Stimulated activated CD4-positive, alpha-beta T cell treated with anti-CD3 and anti-CD28 coated beads, TNF-alpha, amount 100 ng/mL, for 24 hours (primary cell): ENCODE measurements at regions not wholly inside any gene's neighbourhood (a gene's known extent, or its start where the extent isn't known, plus 50 kb on each side); places are given as distances from the start of the nearest gene placed in this dataset.
"Not testable (repeated sequence)": the region's sequence is repeated elsewhere in the genome, so short reads cannot be mapped to it uniquely, and the experiment has no call there.

ENCODE experiments used
- DNase-seq, 3 experiments: peaks; one replicate each; pipeline ENCODE4 v3.0.0-alpha.2; 2020; ENCODE audit warnings: low read depth in 3 of 3

DNA sequence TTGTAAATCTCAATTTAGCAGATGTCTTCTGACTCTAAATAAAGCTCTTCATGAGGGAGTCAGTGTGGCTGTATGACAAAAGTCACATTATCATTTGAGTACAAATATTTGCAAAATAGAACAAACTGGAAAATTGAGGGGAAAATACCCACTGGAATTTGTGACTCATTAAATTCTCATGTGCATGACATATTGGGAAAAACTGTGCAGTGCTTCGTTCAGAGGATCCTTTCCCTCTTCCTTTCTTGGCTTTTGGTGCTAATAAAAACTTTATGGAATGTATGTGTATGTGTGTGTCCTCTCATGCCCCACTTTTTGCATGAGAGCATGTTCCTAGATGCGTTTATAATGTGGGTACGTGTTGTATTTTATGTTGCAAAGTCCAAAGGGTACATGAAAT is 267.8 kb downstream of the KTN1 start:
- no peak for DNase-seq

- no peak for DNase-seq
Observed at GRCh38 chr14:55848964-55849363, 269.0 kb downstream of the KTN1 start.

- no peak for DNase-seq
Observed at GRCh38 chr14:55849833-55850232, 268.4 kb upstream of the PELI2 start.

DNA sequence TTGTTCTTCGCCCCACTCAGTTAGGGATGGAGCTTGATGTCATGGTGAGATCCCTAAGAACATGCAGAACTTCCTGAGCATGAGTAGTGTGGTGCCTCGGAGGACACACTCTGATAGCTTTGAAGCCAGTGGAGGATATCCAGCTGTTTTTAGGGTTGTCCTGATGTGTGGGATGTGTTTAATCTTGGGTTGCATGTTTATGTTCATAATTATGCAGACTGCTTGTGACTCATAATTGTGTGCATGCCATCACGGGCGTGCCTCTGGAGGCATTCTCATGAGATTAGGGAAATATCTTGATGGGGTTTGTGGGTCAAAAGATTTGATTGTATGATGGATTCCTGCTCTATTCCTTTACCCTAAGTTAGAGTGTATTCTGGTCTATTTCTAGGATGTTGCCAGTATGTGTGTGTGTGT is 267.4 kb upstream of the PELI2 start:
- no peak for DNase-seq

- DNase-seq, result no peak
Observed at GRCh38 chr14:55851301-55851700, 266.9 kb upstream of the PELI2 start.

DNA sequence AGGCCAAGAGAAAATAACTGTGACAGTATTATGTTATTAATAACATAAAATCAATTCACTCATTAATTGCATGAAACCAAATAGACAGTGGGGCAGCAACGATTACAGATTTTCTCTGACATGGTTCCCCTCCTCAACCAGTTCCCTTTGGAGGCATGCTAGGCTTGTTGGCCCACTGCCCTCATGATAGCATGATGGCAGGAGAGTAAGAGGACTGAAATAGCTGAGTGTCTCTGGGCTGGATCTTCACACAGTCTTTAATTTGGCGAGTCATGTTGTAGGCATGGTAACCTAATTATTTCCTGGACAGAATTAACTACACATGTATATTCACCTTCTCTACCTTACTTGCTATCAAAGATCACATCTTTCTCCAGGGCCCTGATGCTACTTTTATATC is 266.2 kb upstream of the PELI2 start:
- no peak for DNase-seq

- DNase-seq, result no peak
Observed at GRCh38 chr14:55855751-55856150, 262.5 kb upstream of the PELI2 start.

DNA sequence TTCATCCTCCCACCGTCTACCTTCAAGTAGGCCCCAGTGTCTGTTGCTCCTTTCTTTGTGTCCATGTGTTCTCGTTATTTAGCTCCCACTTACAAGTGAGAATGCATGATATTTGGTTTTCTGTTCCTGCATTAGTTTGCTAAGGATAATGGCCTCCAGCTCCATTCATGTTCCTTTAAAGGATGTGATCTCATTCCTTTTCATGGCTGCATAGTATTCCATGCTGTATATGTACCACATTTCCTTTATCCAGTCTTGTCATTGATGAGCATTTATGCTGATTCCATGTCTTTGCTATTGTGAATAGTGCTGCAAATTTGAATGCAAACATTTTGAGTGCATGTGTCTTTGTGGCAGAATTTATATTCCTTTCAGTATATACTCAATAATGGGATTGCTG is 259.6 kb upstream of the PELI2 start:
- no peak for DNase-seq

DNA sequence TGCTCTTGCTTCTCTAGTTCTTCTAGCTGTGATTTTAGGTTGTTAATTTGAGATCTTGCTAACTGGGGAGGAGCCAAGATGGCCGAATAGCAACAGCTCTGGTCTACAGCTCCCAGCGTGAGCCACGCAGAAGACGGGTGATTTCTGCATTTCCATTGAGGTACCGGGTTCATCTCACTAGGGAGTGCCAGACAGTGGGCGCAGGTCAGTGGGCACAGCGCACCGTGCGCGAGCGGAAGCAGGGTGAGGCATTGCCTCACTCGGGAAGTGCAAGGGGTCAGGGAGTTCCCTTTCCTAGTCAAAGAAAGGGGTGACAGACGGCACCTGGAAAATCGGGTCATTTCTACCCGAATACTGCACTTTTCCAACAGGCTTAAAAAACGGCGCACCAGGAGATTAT is 256.6 kb upstream of the PELI2 start:
- not testable (repeated sequence) for DNase-seq

GRCh38 chr14:55864890-55865655 is 253.1 kb upstream of the PELI2 start:
- no peak for DNase-seq

- no peak for DNase-seq
Observed at GRCh38 chr14:55867311-55867710, 250.9 kb upstream of the PELI2 start.

GRCh38 chr14:55867719-55868118 is 250.5 kb upstream of the PELI2 start:
- no peak for DNase-seq

GRCh38 chr14:55869397-55870049 is 248.7 kb upstream of the PELI2 start:
- DNase-seq, result no peak

GRCh38 chr14:55873169-55873568 is 245.0 kb upstream of the PELI2 start:
- no peak for DNase-seq

GRCh38 chr14:55874785-55875184 is 243.4 kb upstream of the PELI2 start:
- DNase-seq, result no peak

- DNase-seq, result no peak
Observed at GRCh38 chr14:55877942-55878341, 240.3 kb upstream of the PELI2 start.

GRCh38 chr14:55881577-55882241 is 236.5 kb upstream of the PELI2 start:
- no peak for DNase-seq

GRCh38 chr14:55884819-55885218 is 233.4 kb upstream of the PELI2 start:
- no peak for DNase-seq

GRCh38 chr14:55889124-55889523 is 229.1 kb upstream of the PELI2 start:
- DNase-seq, result no peak

GRCh38 chr14:55891692-55892091 is 226.5 kb upstream of the PELI2 start:
- no peak for DNase-seq

GRCh38 chr14:55892906-55893305 is 225.3 kb upstream of the PELI2 start:
- DNase-seq, result no peak

- no peak for DNase-seq
Observed at GRCh38 chr14:55893705-55894104, 224.5 kb upstream of the PELI2 start.

- no peak for DNase-seq
Observed at GRCh38 chr14:55897031-55897430, 221.2 kb upstream of the PELI2 start.
